ENCODE measurements at regions not wholly inside any gene's neighbourhood (a gene's known extent, or its start where the extent isn't known, plus 50 kb on each side); places are given as distances from the start of the nearest gene placed in this dataset.

- H3K27me3 Mint-ChIP-seq: peaks cover 12% of the 10 kb centered on the region
- H3K36me3 Mint-ChIP-seq (ENCODE audit: low read depth): no peaks in the 10 kb centered on the region
- no peaks in the 10 kb centered on the region for H3K4me1 Mint-ChIP-seq
- H3K27ac Mint-ChIP-seq: no peak overlapping the region
- ATAC-seq (replicated peaks): no peak
- H3K9me3 Mint-ChIP-seq: peaks cover under 1% of the 10 kb centered on the region
- no peak overlapping the region for H3K4me3 Mint-ChIP-seq
Observed at GRCh38 chr1:218209351-218209861, 75.7 kb upstream of the RRP15 start.

- no peaks in the 10 kb centered on the region for H3K4me1 Mint-ChIP-seq
- no peaks in the 10 kb centered on the region for H3K36me3 Mint-ChIP-seq (ENCODE audit: low read depth)
- H3K4me3 Mint-ChIP-seq: no peak overlapping the region
- peaks cover 24% of the 10 kb centered on the region for H3K27me3 Mint-ChIP-seq
- no peaks in the 10 kb centered on the region for H3K9me3 Mint-ChIP-seq
- no peak for ATAC-seq (replicated peaks)
- no peak overlapping the region for H3K27ac Mint-ChIP-seq
Observed at GRCh38 chr1:218211241-218211640, 73.9 kb upstream of the RRP15 start.

- H3K4me1 Mint-ChIP-seq: no peaks in the 10 kb centered on the region
- H3K27ac Mint-ChIP-seq: no peak overlapping the region
- no peaks in the 10 kb centered on the region for H3K36me3 Mint-ChIP-seq (ENCODE audit: low read depth)
- no peak for ATAC-seq (replicated peaks)
- H3K9me3 Mint-ChIP-seq: no peaks in the 10 kb centered on the region
- peaks cover 30% of the 10 kb centered on the region for H3K27me3 Mint-ChIP-seq
- H3K4me3 Mint-ChIP-seq: no peak overlapping the region
Observed at GRCh38 chr1:218217040-218217439, 68.1 kb upstream of the RRP15 start.

- H3K4me3 Mint-ChIP-seq: no peak overlapping the region
- peaks cover 22% of the 10 kb centered on the region for H3K27me3 Mint-ChIP-seq
- ATAC-seq (replicated peaks): no peak
- H3K36me3 Mint-ChIP-seq (ENCODE audit: low read depth): no peaks in the 10 kb centered on the region
- H3K9me3 Mint-ChIP-seq: no peaks in the 10 kb centered on the region
- H3K27ac Mint-ChIP-seq: no peak overlapping the region
- H3K4me1 Mint-ChIP-seq: no peaks in the 10 kb centered on the region
Observed at GRCh38 chr1:218219460-218219859, 65.6 kb upstream of the RRP15 start.

GRCh38 chr1:218224101-218224500 lies 61.0 kb upstream of the RRP15 start:
- Mint-ChIP-seq H3K27ac (no peak overlapping the region), H3K9me3 (no peaks in the 10 kb centered on the region), H3K27me3 (peaks cover 3% of the 10 kb centered on the region), H3K4me3 (no peak overlapping the region), H3K4me1 (no peaks in the 10 kb centered on the region), H3K36me3 (ENCODE audit: low read depth) (no peaks in the 10 kb centered on the region)
- no peak for ATAC-seq (replicated peaks)

GRCh38 chr1:218226005-218226404 lies 59.1 kb upstream of the RRP15 start:
- Mint-ChIP-seq H3K27me3 (no peaks in the 10 kb centered on the region), H3K4me3 (no peak overlapping the region), H3K36me3 (ENCODE audit: low read depth) (no peaks in the 10 kb centered on the region), H3K27ac (no peak overlapping the region), H3K4me1 (no peaks in the 10 kb centered on the region), H3K9me3 (no peaks in the 10 kb centered on the region)
- ATAC-seq (replicated peaks): no peak

Data from activated T-helper 17 cell treated with anti-CD3 and anti-CD28 coated beads, Interleukin-2, amount 50 U/mL, for 72 hours (primary cell).